ENCODE measurements at regions not wholly inside any gene's neighbourhood (a gene's known extent, or its start where the extent isn't known, plus 50 kb on each side); places are given as distances from the start of the nearest gene placed in this dataset.

- TF ChIP-seq POLR2AphosphoS5 (IDR thresholded peaks at IDR 0.05), result no peak
- no peak for TF ChIP-seq CTCF (IDR thresholded peaks at IDR 0.05 in 8 of 11, conservative IDR thresholded peaks at IDR 0.05 in 3 of 11)
- TF ChIP-seq POLR2A (IDR thresholded peaks at IDR 0.05), result no peak
- DNase-seq, result no peak
- intact Hi-C loops (cut with DNase I; ENCODE audit: low total_unique reads), result no loop called here
Observed at GRCh38 chr3:102085431-102086176, 236.3 kb downstream of the NFKBIZ start.

GRCh38 chr3:102087236-102087635 is 237.9 kb downstream of the NFKBIZ start:
- TF ChIP-seq POLR2AphosphoS5 (IDR thresholded peaks at IDR 0.05), result no peak
- no peak overlapping the region for H3K27ac ChIP-seq
- WGBS, 5 donors, result 86 to 93% (median 89%) methylated on average over 4 of the region's 4 CpGs
- H3K9me3 ChIP-seq, result no peaks in the 10 kb centered on the region
- H3K27me3 ChIP-seq (replicated peaks in 1 of 7), result no peaks in the 10 kb centered on the region
- no peaks in the 10 kb centered on the region for H3K36me3 ChIP-seq
- H3K4me3 ChIP-seq, result no peak overlapping the region
- intact Hi-C loops (cut with DNase I; ENCODE audit: low total_unique reads), result no loop called here
- peaks cover 0 to under 1% (median 0%) of the 10 kb centered on the region in 6 donors for H3K4me1 ChIP-seq
- DNase-seq, result no peak

More at GRCh38 chr3:102085431-102086176, 236.3 kb downstream of the NFKBIZ start:
- no peak overlapping the region for H3K27ac ChIP-seq
- no peaks in the 10 kb centered on the region for H3K36me3 ChIP-seq
- WGBS, 5 donors, result 52 to 76% (median 68%) methylated on average over 3 of the region's 3 CpGs
- no peaks in the 10 kb centered on the region for H3K9me3 ChIP-seq
- H3K4me3 ChIP-seq, result no peak overlapping the region
- peaks cover 0 to 10% (median 4%) of the 10 kb centered on the region in 6 donors for H3K4me1 ChIP-seq
- no peaks in the 10 kb centered on the region for H3K27me3 ChIP-seq (replicated peaks in 1 of 7)

- H3K4me1 ChIP-seq, result no peaks in the 10 kb centered on the region
- no peak overlapping the region for H3K4me3 ChIP-seq
- no peaks in the 10 kb centered on the region for H3K36me3 ChIP-seq
- no peaks in the 10 kb centered on the region for H3K27me3 ChIP-seq (replicated peaks in 1 of 7)
- no peaks in the 10 kb centered on the region for H3K9me3 ChIP-seq
- intact Hi-C loops (cut with DNase I; ENCODE audit: low total_unique reads), result no loop called here
- no peak overlapping the region for H3K27ac ChIP-seq
- TF ChIP-seq POLR2AphosphoS5 (IDR thresholded peaks at IDR 0.05) (no peak), CTCF (IDR thresholded peaks at IDR 0.05 in 8 of 11, conservative IDR thresholded peaks at IDR 0.05 in 3 of 11) (no peak), POLR2A (IDR thresholded peaks at IDR 0.05) (no peak)
- no peak for DNase-seq
- 79 to 94% (median 93%) methylated on average over 3 of the region's 3 CpGs for WGBS, 5 donors
Observed at GRCh38 chr3:102089239-102089638, 239.9 kb downstream of the NFKBIZ start.

GRCh38 chr3:102089904-102090720 is 240.8 kb downstream of the NFKBIZ start:
- 72 to 83% (median 76%) methylated on average over 10 of the region's 10 CpGs for WGBS, 5 donors
- no peaks in the 10 kb centered on the region for H3K9me3 ChIP-seq
- H3K27ac ChIP-seq, result no peak overlapping the region
- intact Hi-C loops (cut with DNase I; ENCODE audit: low total_unique reads), result no loop called here
- no peak overlapping the region for H3K4me3 ChIP-seq
- H3K4me1 ChIP-seq, result no peaks in the 10 kb centered on the region
- no peak for TF ChIP-seq CTCF (IDR thresholded peaks at IDR 0.05 in 8 of 11, conservative IDR thresholded peaks at IDR 0.05 in 3 of 11)
- TF ChIP-seq POLR2A (IDR thresholded peaks at IDR 0.05), result no peak
- TF ChIP-seq POLR2AphosphoS5 (IDR thresholded peaks at IDR 0.05), result no peak
- no peaks in the 10 kb centered on the region for H3K36me3 ChIP-seq
- H3K27me3 ChIP-seq (replicated peaks in 1 of 7), result no peaks in the 10 kb centered on the region
- DNase-seq, result no peak

Measured in spleen (tissue), 11 donors.